Naive B cell (primary cell): ENCODE measurements at regions not wholly inside any gene's neighbourhood (a gene's known extent, or its start where the extent isn't known, plus 50 kb on each side); places are given as distances from the start of the nearest gene placed in this dataset.
A peak's percentile ranks its signal among the peaks of the same experiment; 100 is the strongest.

Experiments
- ATAC-seq, 2 donors: fragments of 150-1000 bp; cut with Tn5 transposase; 2 replicates each; pipeline ENCODE4 v1.10.0; 2021; ENCODE audit warnings: low read depth in 2 of 2, mild to moderate bottlenecking in 2 of 2, moderate library complexity in 2 of 2
- DNase-seq: peaks from one replicate; pipeline ENCODE4 v3.0.0; 2022
- H3K27ac Mint-ChIP-seq, 6 donors: one replicate each; pipeline ENCODE4 v1.8.0; 2020 to 2022; ENCODE audit warnings: mild to moderate bottlenecking in 6 of 6, mixed read lengths in 6 of 6, moderate library complexity in 5 of 6, inconsistent platforms in 2 of 6
- H3K27me3 Mint-ChIP-seq, 3 donors: one replicate each; pipeline ENCODE4 v1.8.0; 2021 to 2022; ENCODE audit warnings: mixed read lengths in 3 of 3, mild to moderate bottlenecking in 1 of 3
- H3K36me3 Mint-ChIP-seq, 2 donors: one replicate each; pipeline ENCODE4 v1.8.0; 2020 to 2022; ENCODE audit warnings: mixed read lengths in 2 of 2, inconsistent platforms in 1 of 2, mild to moderate bottlenecking in 1 of 2
- H3K4me1 Mint-ChIP-seq, 3 donors: one replicate each; pipeline ENCODE4 v1.8.0; 2020 to 2022; ENCODE audit warnings: mixed read lengths in 3 of 3, inconsistent platforms in 1 of 3, mild to moderate bottlenecking in 1 of 3, moderate library complexity in 1 of 3
- H3K4me3 Mint-ChIP-seq, 8 donors: one replicate each; pipeline ENCODE4 v1.8.0; 2020 to 2022; ENCODE audit warnings: mild to moderate bottlenecking in 8 of 8, mixed read lengths in 8 of 8, moderate library complexity in 8 of 8, inconsistent platforms in 2 of 8
- H3K9me3 Mint-ChIP-seq, 7 donors: one replicate each; pipeline ENCODE4 v1.8.0; 2020 to 2022; ENCODE audit warnings: mixed read lengths in 7 of 7, mild to moderate bottlenecking in 5 of 7, inconsistent platforms in 2 of 7, moderate library complexity in 1 of 7

DNA sequence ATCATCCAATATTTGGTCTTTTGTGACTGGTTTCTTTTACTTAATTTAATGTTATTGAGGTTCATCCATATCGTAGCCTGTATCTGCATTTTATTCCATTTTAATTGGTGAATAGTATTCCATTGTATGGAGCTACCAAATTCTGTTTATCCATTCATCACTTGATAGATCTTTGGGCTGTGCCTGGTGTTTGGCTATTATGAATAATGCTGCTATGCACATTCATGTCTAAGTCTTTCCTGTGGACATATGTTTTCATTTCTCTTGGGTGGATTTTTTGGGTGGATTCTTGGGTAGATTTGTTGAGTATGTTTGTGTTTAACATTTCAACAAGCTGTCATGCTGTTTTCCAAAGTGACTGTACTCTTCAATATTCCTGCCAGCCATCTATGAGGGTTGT lies 52.5 kb upstream of the NEDD4L start:
- no peaks in the 10 kb centered on the region for H3K4me1 Mint-ChIP-seq
- H3K27ac Mint-ChIP-seq, result no peak overlapping the region
- H3K36me3 Mint-ChIP-seq, result peaks cover 6 to 8% of the 10 kb centered on the region in 2 donors
- no peak for DNase-seq
- peaks cover 20 to 57% (median 37%) of the 10 kb centered on the region in 3 donors for H3K27me3 Mint-ChIP-seq
- H3K4me3 Mint-ChIP-seq, result no peak overlapping the region
- no peak for ATAC-seq
- peaks cover 0 to 7% (median 0%) of the 10 kb centered on the region in 7 donors for H3K9me3 Mint-ChIP-seq

DNA sequence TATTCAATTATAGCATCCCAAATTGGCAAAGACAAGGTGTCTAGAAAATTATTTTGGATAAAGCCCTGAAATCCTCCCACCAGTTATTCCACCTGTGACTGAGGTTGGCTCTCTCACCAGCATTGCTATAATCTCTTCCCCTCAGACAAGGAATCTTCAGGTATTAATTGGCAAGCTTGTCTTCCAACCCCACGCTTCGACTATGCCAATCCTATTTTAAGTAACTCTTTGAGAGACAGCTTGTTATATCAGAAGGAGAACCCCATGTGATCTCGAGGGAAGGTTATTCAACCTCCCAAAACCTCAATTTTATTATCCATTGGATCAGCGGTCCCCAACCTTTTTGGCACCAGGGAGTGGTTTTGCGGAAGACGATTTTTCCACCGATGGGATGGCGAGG lies 54.5 kb upstream of the NEDD4L start:
- ATAC-seq (no peak), DNase-seq (no peak)
- Mint-ChIP-seq H3K36me3 (peaks cover 6 to 8% of the 10 kb centered on the region in 2 donors), H3K27me3 (peaks cover 13 to 42% (median 28%) of the 10 kb centered on the region in 3 donors), H3K4me1 (no peaks in the 10 kb centered on the region), H3K4me3 (no peak overlapping the region), H3K27ac (no peak overlapping the region), H3K9me3 (peaks cover 0 to 7% (median 0%) of the 10 kb centered on the region in 7 donors)

DNA sequence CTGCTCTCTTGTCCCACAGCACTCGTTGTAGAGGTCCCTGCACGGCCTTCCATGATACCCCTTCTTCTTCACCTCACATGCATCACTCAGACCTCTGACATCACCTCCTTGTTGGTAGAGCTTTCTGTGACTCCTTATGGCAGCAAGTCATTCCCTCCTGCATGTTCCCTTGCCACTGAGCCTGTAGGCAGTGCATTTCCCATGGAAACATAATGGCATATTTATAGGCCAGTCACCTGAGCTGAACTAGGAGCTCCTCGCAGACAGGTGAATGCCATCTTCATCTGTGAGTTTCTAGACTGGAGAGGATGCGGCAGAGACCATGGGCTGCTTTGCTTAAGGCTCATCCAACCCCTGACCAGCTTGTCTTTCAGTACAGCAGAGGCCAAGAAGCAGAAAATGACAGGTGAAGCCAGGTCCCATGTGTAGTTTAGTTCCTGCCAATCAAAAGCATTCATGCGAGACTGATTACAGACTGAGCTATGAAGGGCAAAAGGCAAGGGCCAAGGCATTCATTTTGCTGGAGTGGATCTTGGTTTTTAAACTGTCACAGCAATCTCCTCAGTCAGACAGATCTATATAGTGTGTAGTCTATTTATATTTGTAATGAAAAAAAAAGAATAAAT lies 59.4 kb upstream of the NEDD4L start:
- Mint-ChIP-seq H3K4me1 (peaks cover 5 to 8% (median 7%) of the 10 kb centered on the region in 3 donors), H3K36me3 (no peaks in the 10 kb centered on the region), H3K27me3 (peaks cover 4 to 11% (median 11%) of the 10 kb centered on the region in 3 donors), H3K27ac (no peak overlapping the region), H3K4me3 (no peak overlapping the region), H3K9me3 (peaks cover 0 to 7% (median 0%) of the 10 kb centered on the region in 7 donors)
- ATAC-seq, result no peak
- no peak for DNase-seq

DNA sequence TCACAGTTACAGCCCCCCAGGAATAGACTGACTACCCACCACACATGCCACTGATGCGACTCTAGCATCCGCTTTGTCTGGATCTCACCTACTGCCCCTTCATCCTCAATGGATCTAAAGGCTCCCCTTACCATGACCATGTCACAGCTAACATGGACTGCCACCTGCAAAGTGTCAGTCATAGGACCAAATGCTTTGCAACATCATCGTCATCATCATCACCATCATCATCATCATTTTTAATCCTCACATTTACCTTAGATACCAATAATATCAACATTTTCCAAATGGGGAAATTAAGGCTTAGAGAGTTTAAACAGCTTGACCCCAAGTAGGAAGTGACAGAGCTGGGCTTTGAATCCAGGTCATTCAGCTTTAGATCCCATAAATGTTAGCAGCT lies 60.1 kb upstream of the NEDD4L start:
- Mint-ChIP-seq H3K4me3 (no peak overlapping the region), H3K27me3 (peaks cover 0 to 11% (median 5%) of the 10 kb centered on the region in 3 donors), H3K4me1 (peaks cover 5 to 8% (median 7%) of the 10 kb centered on the region in 3 donors), H3K27ac (no peak overlapping the region), H3K36me3 (no peaks in the 10 kb centered on the region), H3K9me3 (peaks cover 0 to 7% (median 0%) of the 10 kb centered on the region in 7 donors)
- ATAC-seq (no peak), DNase-seq (no peak)

DNA sequence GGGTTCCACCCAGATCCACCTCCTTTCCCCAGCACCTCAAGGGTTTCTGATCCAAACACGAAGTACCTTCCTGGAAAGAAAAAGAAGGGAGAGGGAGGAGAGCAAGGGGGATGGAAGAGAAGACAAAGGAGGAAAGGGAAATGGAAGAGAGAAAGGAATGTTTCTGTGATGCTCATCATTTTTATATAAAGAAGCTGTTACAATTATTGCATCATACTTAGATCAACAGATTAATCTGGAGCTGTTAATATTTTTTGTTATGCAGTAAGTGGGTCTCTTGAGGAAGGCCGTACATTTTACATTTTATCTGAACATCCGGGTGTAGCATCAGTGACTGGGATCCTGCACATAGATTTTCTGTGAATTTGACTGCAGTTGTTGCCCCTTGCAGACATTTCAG lies 60.6 kb upstream of the NEDD4L start:
- Mint-ChIP-seq H3K27me3 (peaks cover 0 to 11% (median 5%) of the 10 kb centered on the region in 3 donors), H3K9me3 (peaks cover 0 to 7% (median 0%) of the 10 kb centered on the region in 7 donors)

DNA sequence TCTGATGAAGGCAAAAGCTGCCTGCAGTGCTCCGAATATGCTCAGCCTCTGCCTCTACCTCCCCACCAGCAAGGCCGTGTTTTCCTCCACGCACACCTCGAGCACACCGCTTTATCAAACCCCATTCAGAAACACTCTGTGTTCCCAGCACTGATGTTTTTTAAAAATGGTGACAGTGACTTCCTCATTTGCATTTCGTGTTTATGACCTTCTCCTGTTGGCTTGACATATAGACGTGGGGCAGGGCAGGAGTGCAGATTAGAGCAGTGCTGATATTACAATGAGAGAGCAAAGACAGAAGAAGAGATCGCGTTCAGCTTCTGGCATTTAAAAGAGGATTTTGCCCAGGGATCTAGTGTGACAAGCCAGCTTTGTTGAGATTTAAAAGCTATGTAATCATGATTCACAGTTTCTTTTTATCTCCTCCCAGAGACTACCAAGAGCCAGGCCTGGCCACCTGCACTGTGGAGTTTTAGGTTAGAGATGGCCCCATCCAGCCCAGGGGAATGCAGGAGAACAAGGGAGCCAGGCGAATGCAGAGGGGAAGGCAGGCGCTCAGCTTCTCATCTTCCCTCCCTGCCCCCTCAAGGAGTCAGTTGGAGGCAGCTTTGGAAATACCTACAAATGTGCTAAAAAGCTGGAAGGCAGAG lies 61.5 kb upstream of the NEDD4L start:
- Mint-ChIP-seq H3K4me1 (peaks cover 5 to 8% (median 7%) of the 10 kb centered on the region in 3 donors), H3K27ac (peak overlapping the region in 2 of 6 donors; percentile 12 to 75), H3K9me3 (peaks cover 0 to 1% (median 0%) of the 10 kb centered on the region in 7 donors), H3K36me3 (no peaks in the 10 kb centered on the region), H3K27me3 (peaks cover 0 to 11% (median 0%) of the 10 kb centered on the region in 3 donors), H3K4me3 (no peak overlapping the region)
- no peak for DNase-seq
- peak in 1 of 2 donors; percentile 36 for ATAC-seq

More for the DNA sequence above, 60.6 kb upstream of the NEDD4L start:
- ATAC-seq (no peak), DNase-seq (no peak)
- Mint-ChIP-seq H3K4me3 (no peak overlapping the region), H3K36me3 (no peaks in the 10 kb centered on the region), H3K27ac (no peak overlapping the region), H3K4me1 (peaks cover 5 to 8% (median 7%) of the 10 kb centered on the region in 3 donors)

DNA sequence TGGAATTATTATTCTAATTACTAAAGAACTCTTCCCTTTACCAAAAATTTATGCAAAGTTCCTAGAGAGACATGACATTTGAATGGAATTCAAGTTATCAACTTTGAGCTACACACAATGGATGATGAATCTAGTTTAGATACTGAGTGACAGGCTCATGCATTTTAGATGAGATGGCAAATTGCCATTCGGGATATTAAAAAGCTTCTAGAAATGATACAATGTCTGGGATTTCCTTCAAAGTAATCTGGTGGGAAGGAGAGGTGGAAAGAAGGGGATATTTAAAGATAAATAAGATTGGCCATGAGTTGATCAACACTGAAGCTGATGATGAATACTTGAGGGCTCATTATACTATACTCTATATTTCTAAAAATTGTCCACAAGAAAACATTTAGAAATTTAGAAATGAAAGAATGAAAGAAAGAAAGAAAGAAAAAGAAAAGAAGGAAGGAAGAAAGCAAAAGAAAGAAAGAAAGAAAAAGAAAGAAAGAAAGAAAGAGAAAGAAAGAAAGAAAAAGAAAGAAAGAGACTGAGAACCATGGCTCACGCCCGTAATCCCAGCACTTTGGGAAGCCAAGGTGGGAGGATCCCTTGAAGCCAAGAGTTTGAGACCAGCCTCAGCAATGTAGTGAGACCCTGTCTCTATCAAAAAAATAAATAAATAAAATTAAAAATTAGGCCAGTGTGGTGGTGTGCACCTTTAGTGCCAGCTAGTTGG lies 62.6 kb upstream of the NEDD4L start:
- Mint-ChIP-seq H3K36me3 (no peaks in the 10 kb centered on the region), H3K27me3 (peaks cover 0 to 11% (median 0%) of the 10 kb centered on the region in 3 donors), H3K27ac (peak overlapping the region in 1 of 6 donors; percentile 45), H3K4me1 (peaks cover 7 to 8% (median 7%) of the 10 kb centered on the region in 3 donors), H3K4me3 (no peak overlapping the region), H3K9me3 (peaks cover 0 to 1% (median 0%) of the 10 kb centered on the region in 7 donors)
- ATAC-seq (no peak), DNase-seq (no peak)

DNA sequence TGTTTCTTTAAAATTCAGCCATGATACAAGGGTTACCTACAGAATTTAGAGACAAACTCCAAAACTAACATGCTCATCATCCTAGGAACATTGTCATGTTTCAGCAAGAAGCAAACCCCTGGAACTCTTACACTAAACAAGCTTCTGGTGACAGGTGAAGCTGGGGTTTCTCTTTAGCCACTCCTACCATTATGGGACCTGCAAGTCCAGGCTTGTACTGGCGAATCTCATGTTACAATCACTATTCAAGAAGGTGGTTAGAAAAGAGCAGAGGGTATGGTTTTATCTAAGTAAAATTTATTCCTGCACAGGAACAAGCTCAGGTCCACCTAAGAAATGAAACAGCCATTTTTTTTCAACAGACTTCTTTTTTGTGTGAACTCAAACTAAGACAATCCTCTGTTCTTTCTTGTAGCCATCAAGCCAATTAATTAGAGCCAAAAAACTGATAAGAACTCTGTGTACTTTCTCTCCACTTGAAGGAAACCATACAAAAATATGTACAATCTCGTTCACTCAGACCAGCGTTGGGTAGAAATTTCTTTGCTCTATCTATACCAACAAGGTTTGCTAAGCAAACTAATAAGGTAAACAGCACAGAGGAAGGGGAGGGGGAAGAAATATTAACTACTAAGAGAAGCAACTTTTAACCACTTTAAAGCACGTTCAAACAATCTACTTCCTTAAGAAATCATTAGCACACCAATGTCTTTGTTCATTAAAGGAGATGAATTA lies 63.3 kb upstream of the NEDD4L start:
- Mint-ChIP-seq H3K27ac (no peak overlapping the region), H3K9me3 (peaks cover 0 to 1% (median 0%) of the 10 kb centered on the region in 7 donors), H3K36me3 (no peaks in the 10 kb centered on the region), H3K27me3 (peaks cover 0 to 11% (median 0%) of the 10 kb centered on the region in 3 donors), H3K4me1 (peaks cover 14 to 15% (median 15%) of the 10 kb centered on the region in 3 donors), H3K4me3 (no peak overlapping the region)
- no peak for ATAC-seq
- no peak for DNase-seq

DNA sequence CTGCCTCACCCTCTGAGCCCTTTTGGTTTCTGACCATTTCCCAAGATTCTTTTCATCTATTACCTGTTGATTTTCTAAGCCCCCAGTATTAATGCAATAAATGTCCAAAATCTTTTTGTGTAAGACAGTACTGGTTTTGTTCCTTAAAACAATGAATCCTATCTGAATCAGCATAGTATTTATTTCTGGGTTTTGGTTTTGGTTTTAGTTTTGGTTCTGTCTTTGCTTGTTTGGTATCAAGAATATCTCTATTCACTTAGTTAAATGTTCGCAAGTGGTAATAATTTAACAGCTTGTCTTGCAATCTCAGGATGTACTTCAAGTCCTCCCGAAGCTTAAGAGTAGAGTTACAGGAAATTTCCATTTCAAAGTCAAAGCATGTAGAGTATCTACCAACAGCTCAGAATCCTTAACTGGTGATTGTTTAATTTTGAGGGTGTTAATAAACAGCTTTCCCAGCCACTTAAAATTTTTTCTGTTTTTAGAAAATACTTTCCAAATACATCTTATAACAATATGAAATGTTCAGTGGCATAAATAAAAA lies 67.7 kb upstream of the NEDD4L start:
- H3K36me3 Mint-ChIP-seq, result no peaks in the 10 kb centered on the region
- peak overlapping the region in 2 of 6 donors; percentile 39 to 51 for H3K27ac Mint-ChIP-seq
- H3K4me1 Mint-ChIP-seq, result peaks cover 8 to 12% (median 8%) of the 10 kb centered on the region in 3 donors
- ATAC-seq (peak; percentile 32 to 42), DNase-seq (no peak)
- no peaks in the 10 kb centered on the region for H3K9me3 Mint-ChIP-seq
- H3K4me3 Mint-ChIP-seq, result peak overlapping the region in 6 of 8 donors; percentile 37 to 68 (median 54)
- H3K27me3 Mint-ChIP-seq, result peaks cover 6 to 16% (median 11%) of the 10 kb centered on the region in 3 donors

DNA sequence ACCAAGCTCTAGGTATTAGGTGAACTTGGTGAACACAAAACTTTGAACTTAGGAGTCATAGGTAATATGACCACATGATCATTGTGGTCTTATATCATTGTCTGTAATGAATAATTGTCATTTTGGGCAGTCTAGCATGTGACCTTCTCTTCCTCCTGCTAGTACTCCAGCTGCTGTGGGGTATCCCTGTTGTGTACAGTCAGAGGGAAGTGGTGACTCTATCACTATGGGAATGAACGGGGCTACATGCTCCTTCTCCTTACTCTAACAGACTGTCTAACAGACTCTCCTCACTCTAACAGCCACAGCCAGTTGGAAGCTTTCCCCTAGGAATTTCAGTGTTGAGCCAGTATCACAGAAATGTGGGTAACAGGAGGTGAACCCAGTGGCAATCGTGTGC lies 68.2 kb upstream of the NEDD4L start:
- DNase-seq (no peak), ATAC-seq (peak in 1 of 2 donors; percentile 20)
- no peaks in the 10 kb centered on the region for H3K9me3 Mint-ChIP-seq
- H3K4me3 Mint-ChIP-seq, result peak overlapping the region in 6 of 8 donors; percentile 12 to 61 (median 46)
- H3K27ac Mint-ChIP-seq, result peak overlapping the region in 2 of 6 donors; percentile 39 to 56
- H3K4me1 Mint-ChIP-seq, result peaks cover 8 to 12% (median 8%) of the 10 kb centered on the region in 3 donors
- no peaks in the 10 kb centered on the region for H3K36me3 Mint-ChIP-seq
- peaks cover 6 to 16% (median 6%) of the 10 kb centered on the region in 3 donors for H3K27me3 Mint-ChIP-seq

DNA sequence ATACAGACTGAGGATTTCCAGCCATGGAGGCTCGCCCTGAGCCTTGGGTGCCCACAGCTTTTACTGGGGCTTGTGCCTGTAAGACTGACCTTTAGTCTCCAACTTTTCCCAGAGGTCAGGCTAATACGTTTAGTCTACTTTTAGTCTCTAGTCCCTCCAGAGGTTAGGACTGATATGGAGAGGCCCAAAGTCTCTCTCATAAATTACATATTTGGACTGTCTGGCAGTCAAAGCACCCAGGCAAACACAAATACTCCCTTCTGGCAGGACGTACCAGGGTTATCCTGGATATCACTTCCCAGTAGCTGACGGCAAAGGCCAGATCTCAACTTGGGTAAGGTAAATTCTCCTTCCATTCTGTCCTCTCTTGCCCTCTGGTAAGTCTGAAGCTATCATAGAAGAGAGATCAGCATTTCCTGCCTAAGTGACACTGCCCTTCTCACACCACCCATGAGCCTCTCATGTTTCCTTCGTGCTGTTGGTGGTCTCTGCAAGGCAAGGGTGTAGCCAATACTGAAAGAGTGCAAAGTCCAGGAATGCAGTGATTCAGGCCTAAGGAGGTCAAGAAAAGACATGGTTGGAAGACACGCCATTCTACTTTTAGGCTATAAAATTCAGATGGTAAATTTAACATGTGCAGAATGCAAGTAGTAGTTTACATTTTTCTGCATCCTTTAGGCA lies 69.3 kb upstream of the NEDD4L start:
- peak overlapping the region in 1 of 8 donors; percentile 22 for H3K4me3 Mint-ChIP-seq
- peaks cover 8 to 13% (median 12%) of the 10 kb centered on the region in 3 donors for H3K4me1 Mint-ChIP-seq
- no peak for ATAC-seq
- no peak for DNase-seq
- H3K27me3 Mint-ChIP-seq, result peaks cover 5 to 16% (median 6%) of the 10 kb centered on the region in 3 donors
- H3K36me3 Mint-ChIP-seq, result no peaks in the 10 kb centered on the region
- H3K27ac Mint-ChIP-seq, result no peak overlapping the region
- H3K9me3 Mint-ChIP-seq, result no peaks in the 10 kb centered on the region

DNA sequence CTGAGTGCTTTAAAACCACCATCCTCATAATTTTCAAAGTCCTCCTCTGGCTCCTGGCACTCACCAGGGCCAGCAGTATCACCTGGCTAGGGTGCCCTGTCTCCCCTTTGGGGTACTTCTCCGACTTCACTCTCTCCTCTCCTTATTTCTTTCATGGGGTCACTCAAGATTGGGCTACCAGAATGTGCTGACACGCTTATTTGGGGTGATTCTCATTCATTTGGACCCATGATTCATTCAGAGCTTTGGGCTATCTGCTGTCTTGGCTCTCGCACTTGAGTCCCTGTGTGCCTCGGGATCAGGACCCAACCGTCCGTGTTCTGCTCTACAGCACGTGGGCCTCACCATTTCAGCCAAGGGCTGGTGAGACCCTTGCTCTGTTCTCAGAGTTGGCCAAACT lies 70.1 kb upstream of the NEDD4L start:
- H3K4me3 Mint-ChIP-seq, result no peak overlapping the region
- no peak for DNase-seq
- peaks cover 5 to 18% (median 6%) of the 10 kb centered on the region in 3 donors for H3K27me3 Mint-ChIP-seq
- H3K9me3 Mint-ChIP-seq, result no peaks in the 10 kb centered on the region
- H3K36me3 Mint-ChIP-seq, result no peaks in the 10 kb centered on the region
- H3K4me1 Mint-ChIP-seq, result peaks cover 10 to 13% (median 12%) of the 10 kb centered on the region in 3 donors
- no peak overlapping the region for H3K27ac Mint-ChIP-seq
- no peak for ATAC-seq
